Thyroid gland (tissue), 4 donors: ENCODE measurements at regions not wholly inside any gene's neighbourhood (a gene's known extent, or its start where the extent isn't known, plus 50 kb on each side); places are given as distances from the start of the nearest gene placed in this dataset. TPM values are rescaled to one million over a fixed set of nuclear protein-coding genes. Genes with fewer than 3 reads are reported as not detected.

Experiments
- DNase-seq, 2 donors: peaks; one replicate each; pipeline ENCODE4 v3.0.0-alpha.2; 2019
- H3K27ac ChIP-seq, 3 donors: fragments of 200-600 bp; sonication (generic); 1 replicate in 2 of 3; 2 replicates in 1 of 3; pipeline ENCODE4 v1.5.1; 2016 to 2019; ENCODE audit warnings: mild to moderate bottlenecking in 1 of 3, moderate library complexity in 1 of 3
- H3K27me3 ChIP-seq: fragments of 200-600 bp; sonication (generic); one replicate; pipeline ENCODE4 v1.5.1; 2019
- H3K36me3 ChIP-seq, 2 donors: fragments of 200-600 bp; sonication (generic); one replicate each; pipeline ENCODE4 v1.5.1; 2016 to 2019
- H3K4me1 ChIP-seq, 2 donors: fragments of 200-600 bp; sonication (generic); one replicate each; pipeline ENCODE4 v1.5.1; 2017 to 2019
- H3K4me3 ChIP-seq, 3 donors: fragments of 200-600 bp; sonication (generic); replicated peaks in 1 of 3; 1 replicate in 2 of 3; 2 replicates in 1 of 3; pipeline ENCODE4 v1.5.1; 2016; ENCODE audit warnings: mild to moderate bottlenecking in 1 of 3
- H3K9me3 ChIP-seq: fragments of 200-600 bp; sonication (generic); one replicate; pipeline ENCODE4 v1.5.1; 2017
- POLR2A ChIP-seq, 2 donors: fragments of 450-650 bp; IDR thresholded peaks; one replicate each; pipeline ENCODE4 v1.6.1; 2017; ENCODE audit warnings: antibody characterized with exemption in 2 of 2, mild to moderate bottlenecking in 2 of 2, moderate library complexity in 1 of 2
- WGBS, 2 donors: methylation state at CpG; one replicate each; pipeline ENCODE4 v1.1.5; 2017; 5-methylcytosine and 5-hydroxymethylcytosine counted together
- intact Hi-C: fragments of 100-400 bp; cut with DNase I; formaldehyde crosslinking; loops from one replicate; pipeline ENCODE4 v1.15.1; 2023
- small RNA-seq: library from RNA; depleted of rRNA; stranded (forward); fragments of <200 nt; gene quantifications from one replicate; pipeline ENCODE3, GENCODE V24; 2016
- TF ChIP-seq, protein P1 (sequence below), 6 experiments: fragments of 200-600 bp in 3 of 6; fragments of 450-650 bp in 3 of 6; sonication (generic) in 3 of 6; IDR thresholded peaks; one replicate each; pipeline ENCODE4 v1.5.1; 2016 to 2019; ENCODE audit warnings: antibody characterized with exemption in 6 of 6, mild to moderate bottlenecking in 2 of 6, inconsistent platforms in 1 of 6, moderate library complexity in 1 of 6

- no peaks in the 10 kb centered on the region for H3K4me1 ChIP-seq
- WGBS, 2 donors = 33 to 41% methylated on average over 3 of the region's 3 CpGs
- DNase-seq = no peak
- H3K27ac ChIP-seq = no peak overlapping the region
- TF ChIP-seq POLR2A (IDR thresholded peaks at IDR 0.05) = no peak
- TF ChIP-seq, protein P1, sequence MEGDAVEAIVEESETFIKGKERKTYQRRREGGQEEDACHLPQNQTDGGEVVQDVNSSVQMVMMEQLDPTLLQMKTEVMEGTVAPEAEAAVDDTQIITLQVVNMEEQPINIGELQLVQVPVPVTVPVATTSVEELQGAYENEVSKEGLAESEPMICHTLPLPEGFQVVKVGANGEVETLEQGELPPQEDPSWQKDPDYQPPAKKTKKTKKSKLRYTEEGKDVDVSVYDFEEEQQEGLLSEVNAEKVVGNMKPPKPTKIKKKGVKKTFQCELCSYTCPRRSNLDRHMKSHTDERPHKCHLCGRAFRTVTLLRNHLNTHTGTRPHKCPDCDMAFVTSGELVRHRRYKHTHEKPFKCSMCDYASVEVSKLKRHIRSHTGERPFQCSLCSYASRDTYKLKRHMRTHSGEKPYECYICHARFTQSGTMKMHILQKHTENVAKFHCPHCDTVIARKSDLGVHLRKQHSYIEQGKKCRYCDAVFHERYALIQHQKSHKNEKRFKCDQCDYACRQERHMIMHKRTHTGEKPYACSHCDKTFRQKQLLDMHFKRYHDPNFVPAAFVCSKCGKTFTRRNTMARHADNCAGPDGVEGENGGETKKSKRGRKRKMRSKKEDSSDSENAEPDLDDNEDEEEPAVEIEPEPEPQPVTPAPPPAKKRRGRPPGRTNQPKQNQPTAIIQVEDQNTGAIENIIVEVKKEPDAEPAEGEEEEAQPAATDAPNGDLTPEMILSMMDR (IDR thresholded peaks at IDR 0.05) = no peak
- intact Hi-C loops = no loop called here
- no peaks in the 10 kb centered on the region for H3K36me3 ChIP-seq
- H3K4me3 ChIP-seq = no peak overlapping the region
- H3K9me3 ChIP-seq = no peaks in the 10 kb centered on the region
- no peaks in the 10 kb centered on the region for H3K27me3 ChIP-seq
Measured at GRCh38 chr10:123608047-123608446, 58.1 kb upstream of the GPR26 start.

- no peak for DNase-seq
- Histone ChIP-seq H3K36me3 (no peaks in the 10 kb centered on the region), H3K4me1 (no peaks in the 10 kb centered on the region), H3K4me3 (no peak overlapping the region), H3K9me3 (no peaks in the 10 kb centered on the region), H3K27me3 (no peaks in the 10 kb centered on the region), H3K27ac (no peak overlapping the region)
- intact Hi-C loops = no loop called here
- TF ChIP-seq, protein P1 (IDR thresholded peaks at IDR 0.05) = no peak
- no peak for TF ChIP-seq POLR2A (IDR thresholded peaks at IDR 0.05)
- 74 to 77% methylated on average over 3 of the region's 3 CpGs for WGBS, 2 donors
Measured at GRCh38 chr10:123611243-123611642, 54.9 kb upstream of the GPR26 start.

GRCh38 chr10:123611876-123612275 is 54.3 kb upstream of the GPR26 start:
- TF ChIP-seq POLR2A (IDR thresholded peaks at IDR 0.05) = no peak
- TF ChIP-seq, protein P1 (IDR thresholded peaks at IDR 0.05) = no peak

GRCh38 chr10:123613346-123613850 is 52.8 kb upstream of the GPR26 start:
- DNase-seq = no peak
- Histone ChIP-seq H3K9me3 (no peaks in the 10 kb centered on the region), H3K4me1 (no peaks in the 10 kb centered on the region), H3K36me3 (no peaks in the 10 kb centered on the region), H3K4me3 (no peak overlapping the region), H3K27me3 (no peaks in the 10 kb centered on the region), H3K27ac (no peak overlapping the region)
- no peak for TF ChIP-seq POLR2A (IDR thresholded peaks at IDR 0.05)
- TF ChIP-seq, protein P1 (IDR thresholded peaks at IDR 0.05) = no peak
- 61 to 81% methylated on average over 5 to 6 of the region's 7 CpGs for WGBS, 2 donors
- intact Hi-C loops = no loop called here

More at GRCh38 chr10:123611876-123612275, 54.3 kb upstream of the GPR26 start:
- intact Hi-C loops = no loop called here
- DNase-seq = no peak
- H3K27ac ChIP-seq = no peak overlapping the region
- H3K36me3 ChIP-seq = no peaks in the 10 kb centered on the region
- no peaks in the 10 kb centered on the region for H3K9me3 ChIP-seq
- H3K4me3 ChIP-seq = no peak overlapping the region
- H3K27me3 ChIP-seq = no peaks in the 10 kb centered on the region
- WGBS, 2 donors = 61 to 72% methylated on average over 3 of the region's 3 CpGs
- H3K4me1 ChIP-seq = no peaks in the 10 kb centered on the region

GRCh38 chr10:123614888-123615287 is 51.3 kb upstream of the GPR26 start:
- WGBS, 2 donors = 13 to 21% methylated on average over 12 of the region's 12 CpGs
- Histone ChIP-seq H3K36me3 (no peaks in the 10 kb centered on the region), H3K4me3 (no peak overlapping the region), H3K27ac (no peak overlapping the region), H3K9me3 (no peaks in the 10 kb centered on the region), H3K4me1 (no peaks in the 10 kb centered on the region), H3K27me3 (no peaks in the 10 kb centered on the region)
- peak; percentile 68 to 85 for DNase-seq
- TF ChIP-seq POLR2A (IDR thresholded peaks at IDR 0.05) = no peak
- TF ChIP-seq, protein P1 (IDR thresholded peaks at IDR 0.05) = no peak
- intact Hi-C loops = no loop called here

Small RNA genes in the stretch of these regions (small RNA-seq; reads per million reads assigned to genes)
- not detected for gene AL160290.3
